CD4-positive, alpha-beta T cell treated with Interleukin-6 for 4 hours (primary cell): ENCODE measurements at regions not wholly inside any gene's neighbourhood (a gene's known extent, or its start where the extent isn't known, plus 50 kb on each side); places are given as distances from the start of the nearest gene placed in this dataset.

Experiments
- DNase-seq: peaks from one replicate; pipeline ENCODE4 v3.0.0-alpha.2; 2020; ENCODE audit warnings: mixed read lengths

GRCh38 chr12:41924111-41924510 is 220.6 kb downstream of the GXYLT1 start:
- DNase-seq: no peak

DNA sequence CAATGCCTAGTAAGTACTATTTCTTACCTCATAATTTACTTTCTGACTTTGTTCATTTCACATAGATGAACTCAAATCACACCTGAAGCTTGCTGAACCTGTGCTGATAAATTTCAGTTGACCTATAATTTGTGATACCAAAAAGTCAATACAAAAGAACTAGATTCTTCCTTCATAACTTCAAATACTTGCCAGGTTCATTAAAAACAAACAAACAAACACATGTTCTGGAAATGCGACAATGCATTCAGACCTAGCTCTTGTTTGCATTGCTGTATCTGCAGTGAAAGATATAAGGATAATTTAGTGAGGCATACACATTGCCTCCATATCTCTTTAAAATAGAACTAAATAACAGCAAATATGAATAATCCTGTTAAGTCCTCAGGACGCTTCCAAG is 221.3 kb downstream of the GXYLT1 start:
- no peak for DNase-seq

- DNase-seq: no peak
Measured at GRCh38 chr12:41920355-41920754, 224.3 kb downstream of the GXYLT1 start.

DNA sequence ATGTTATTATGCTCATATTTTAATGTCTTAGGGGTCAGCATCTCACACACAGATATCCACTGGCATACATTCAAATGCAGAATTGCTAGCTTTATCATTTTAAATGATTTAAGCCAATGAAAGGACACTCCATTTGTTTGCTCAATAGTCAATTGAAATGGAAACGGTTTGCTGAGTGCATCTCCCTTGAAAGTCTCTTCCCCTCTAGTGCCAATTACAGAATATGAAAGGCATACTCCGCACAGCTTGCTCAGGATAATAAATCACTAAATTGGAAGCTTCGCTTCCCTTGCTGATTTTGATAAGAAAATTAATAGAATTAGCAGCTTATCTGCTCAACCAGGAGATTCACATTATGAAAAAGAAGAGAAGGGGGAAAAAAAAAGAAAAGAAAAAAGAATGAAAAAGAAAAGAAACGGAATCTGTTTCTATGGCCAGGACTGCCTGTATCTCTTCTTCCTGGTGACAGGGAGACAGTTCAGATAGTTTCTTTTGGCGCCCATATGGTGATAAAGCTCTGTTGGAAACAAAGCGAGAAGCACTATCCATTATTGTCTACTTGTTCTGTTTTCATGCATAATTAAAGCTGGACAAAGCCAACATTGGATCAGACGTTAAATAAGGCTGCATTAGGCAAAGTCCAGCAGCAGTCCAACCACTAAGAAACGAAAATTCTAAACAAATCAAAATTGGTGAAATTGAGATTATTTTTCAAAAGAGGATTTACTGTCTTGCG is 225.0 kb downstream of the GXYLT1 start:
- DNase-seq: no peak

- no peak for DNase-seq
Measured at GRCh38 chr12:41919048-41919447, 225.6 kb downstream of the GXYLT1 start.

DNA sequence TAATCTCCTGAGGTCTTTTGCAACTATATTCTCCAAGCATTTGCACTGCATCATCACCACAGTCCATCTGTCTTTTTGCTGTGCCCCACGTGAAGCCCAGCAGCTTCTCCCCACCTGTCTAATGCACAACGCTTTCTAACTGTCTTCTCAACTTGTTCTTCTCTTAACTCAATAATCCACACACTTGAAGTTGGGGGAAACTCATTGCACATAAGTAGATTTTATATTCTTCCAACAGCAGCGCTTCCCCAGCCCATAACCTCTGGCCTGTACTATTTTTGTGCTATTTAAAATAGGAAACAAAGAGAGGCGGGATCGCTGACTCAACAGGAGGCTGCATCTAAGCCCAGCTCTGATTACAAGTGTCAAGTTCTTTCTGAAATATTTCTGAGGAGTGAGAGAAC is 226.7 kb downstream of the GXYLT1 start:
- DNase-seq: no peak

DNA sequence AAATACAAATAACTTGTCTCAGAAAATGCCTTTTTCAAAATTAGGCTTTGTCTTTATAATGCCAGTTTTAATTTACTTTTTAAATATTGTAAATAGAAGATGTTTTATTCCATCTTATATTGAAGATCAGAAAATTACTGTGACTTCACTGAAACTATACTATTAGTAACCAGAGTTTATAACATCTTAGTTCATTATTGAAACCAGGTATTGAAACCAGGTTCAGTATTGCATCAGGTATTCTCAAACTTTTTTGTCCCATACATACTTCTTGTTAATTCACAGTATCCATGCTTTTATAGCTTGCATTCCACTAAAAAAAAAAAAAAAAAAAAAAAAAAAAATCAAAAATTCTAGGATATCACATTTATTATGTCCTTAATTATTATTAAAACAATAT is 227.5 kb downstream of the GXYLT1 start:
- DNase-seq: no peak

DNA sequence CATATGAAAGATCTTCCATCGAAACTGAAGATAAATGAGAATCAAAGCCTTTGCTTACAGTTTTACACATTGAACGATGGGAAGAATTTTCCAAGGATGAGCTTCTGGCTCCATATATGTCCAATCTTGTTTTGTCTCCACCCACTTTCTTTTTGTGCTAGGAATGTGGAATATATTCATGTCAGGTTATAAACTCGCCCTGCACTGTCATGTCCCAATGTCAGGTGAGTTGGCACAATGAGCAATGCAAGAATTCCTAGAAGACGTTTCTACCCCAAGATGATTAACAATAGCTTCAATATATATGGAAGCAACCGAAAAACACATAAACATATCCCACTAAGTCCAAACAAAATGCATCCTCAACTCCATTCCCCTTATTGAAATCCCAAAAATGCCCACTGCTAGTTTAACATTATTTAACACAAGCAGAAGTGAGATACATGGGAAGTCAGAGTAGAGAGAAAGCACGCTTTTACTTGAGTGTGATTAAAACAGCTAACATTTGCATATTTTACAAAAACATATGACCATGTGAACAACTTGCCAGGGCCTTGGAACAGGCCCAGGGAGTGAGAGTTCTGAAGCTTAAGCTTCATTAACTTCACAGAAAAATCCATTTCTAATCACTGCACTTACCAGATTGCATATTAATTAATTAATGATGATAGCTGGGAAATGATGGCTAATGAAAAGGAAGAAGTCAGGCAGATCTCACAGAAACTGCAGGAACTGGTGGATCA is 233.9 kb downstream of the GXYLT1 start:
- DNase-seq: no peak

GRCh38 chr12:41908206-41908605 is 236.5 kb downstream of the GXYLT1 start:
- no peak for DNase-seq

DNA sequence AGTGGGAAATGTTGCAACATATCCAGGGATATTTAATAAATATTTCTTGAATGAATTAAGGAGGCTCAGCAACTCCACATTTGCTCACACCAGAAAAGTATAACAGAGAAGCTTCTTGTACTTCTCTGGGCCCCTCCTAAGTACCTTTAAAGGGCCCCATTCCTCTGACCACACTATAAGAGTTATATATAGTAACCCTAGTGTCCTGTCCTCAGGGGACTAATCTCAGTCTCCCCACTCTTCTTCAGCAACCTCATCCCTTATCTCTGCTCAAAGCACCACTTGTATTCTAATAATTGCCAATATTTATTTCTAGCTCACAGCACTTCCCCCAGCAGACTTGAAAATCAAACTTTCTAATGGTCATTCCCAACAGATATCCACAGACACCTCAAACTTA is 237.1 kb downstream of the GXYLT1 start:
- no peak for DNase-seq

DNA sequence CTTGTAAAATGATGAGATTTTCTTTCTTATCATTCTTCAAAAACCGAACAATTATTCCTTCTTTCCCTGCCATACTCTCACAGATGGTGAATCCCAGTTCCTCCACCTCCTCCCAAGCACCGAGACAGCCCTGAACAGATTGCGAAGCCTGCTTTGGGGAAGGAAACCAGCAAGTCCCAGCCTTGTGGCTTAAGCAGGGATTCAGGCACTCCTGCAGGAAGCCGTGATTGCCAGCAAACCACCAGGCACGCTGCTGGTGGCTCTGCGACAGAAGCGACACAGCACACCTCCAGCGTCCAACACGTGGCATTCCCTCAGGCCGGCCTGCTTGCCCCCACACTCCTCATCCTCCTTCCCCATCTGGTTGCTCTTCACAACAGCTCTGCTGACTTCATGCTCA is 237.7 kb downstream of the GXYLT1 start:
- DNase-seq: no peak

GRCh38 chr12:41905759-41906297 is 238.8 kb downstream of the GXYLT1 start:
- no peak for DNase-seq

DNA sequence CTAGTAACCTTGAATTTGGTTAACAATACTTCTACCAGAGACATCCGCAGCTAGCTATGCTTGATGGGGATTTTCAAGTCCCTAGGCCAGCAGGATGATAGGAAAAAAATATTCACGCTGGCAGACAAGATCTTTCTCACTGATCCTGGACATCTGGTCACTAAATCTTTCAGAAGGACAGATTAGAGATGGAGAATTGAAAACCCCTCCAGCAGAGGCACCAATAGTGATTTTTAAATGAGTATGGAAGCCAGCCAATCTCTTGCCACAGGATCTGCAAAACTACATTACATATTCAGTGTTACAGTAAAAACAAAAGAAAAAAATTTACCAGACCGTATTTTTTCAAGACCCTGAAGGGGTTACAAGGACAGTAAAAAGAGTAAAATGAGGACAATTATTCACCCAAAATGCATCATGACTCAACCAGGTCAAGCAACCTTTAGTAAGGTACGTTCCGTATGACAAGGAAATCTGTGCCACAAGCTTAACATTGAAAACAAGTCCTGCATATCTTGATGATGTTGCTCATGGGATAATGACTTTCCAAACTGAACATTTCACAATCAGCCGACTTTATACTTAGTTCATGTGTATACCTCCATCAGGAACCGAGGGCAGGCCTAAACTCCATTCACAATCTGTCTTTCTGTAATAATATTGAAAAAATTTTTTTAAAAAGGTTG is 239.5 kb downstream of the GXYLT1 start:
- DNase-seq: no peak

GRCh38 chr12:41904041-41904440 is 240.6 kb downstream of the GXYLT1 start:
- DNase-seq: no peak

DNA sequence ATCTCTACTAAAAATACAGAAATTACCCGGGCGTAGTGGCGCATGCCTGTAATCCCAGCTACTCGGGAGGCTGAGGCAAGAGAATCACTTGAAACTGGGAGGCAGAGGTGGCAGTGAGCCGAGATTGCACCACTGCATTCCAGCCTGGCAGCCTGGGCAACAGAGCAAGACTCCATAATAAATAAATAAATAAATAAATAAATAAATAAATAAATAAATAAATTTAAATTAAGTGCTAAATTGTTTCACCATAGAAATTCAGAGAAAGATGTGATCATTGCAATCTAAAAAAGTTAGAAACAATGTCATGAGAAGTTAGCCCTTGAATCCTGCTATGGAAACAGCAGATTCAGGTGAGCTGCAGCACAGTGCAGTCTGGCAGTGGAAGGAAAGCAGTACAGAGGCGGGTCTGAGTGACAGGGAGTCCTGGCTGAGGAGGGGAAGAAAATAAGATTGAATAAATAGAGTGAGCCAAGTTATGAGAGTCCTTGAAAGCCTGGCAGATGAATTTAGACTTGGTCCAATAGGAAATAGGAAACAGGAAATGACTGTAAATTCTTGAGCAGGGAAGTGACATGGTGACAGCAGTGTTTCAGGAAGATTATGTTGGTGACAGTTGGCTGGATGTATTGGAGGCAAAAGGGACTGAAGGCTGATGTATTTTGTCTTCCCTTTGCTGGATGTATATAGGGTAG is 241.5 kb downstream of the GXYLT1 start:
- DNase-seq: no peak

DNA sequence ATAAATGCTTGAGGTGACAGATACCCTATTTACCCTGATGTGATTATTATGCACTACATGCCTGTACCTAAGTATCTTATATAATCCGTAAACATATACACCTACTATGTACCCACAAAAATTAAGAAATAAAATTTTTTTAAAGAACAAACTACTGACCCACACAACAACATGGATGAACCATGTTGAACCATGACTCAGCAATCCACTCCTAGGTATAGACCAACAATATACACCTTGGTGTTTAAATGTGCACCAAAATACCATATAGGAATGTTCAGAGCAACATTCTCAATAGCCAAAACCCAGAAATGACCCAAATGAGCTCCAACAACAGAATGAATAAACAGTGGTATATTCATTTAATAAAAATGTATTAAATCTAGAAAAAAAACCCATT is 245.1 kb downstream of the GXYLT1 start:
- no peak for DNase-seq

GRCh38 chr12:41897593-41897992 is 247.1 kb downstream of the GXYLT1 start:
- no peak for DNase-seq

GRCh38 chr12:41893491-41893890 is 251.2 kb downstream of the GXYLT1 start:
- DNase-seq: no peak

DNA sequence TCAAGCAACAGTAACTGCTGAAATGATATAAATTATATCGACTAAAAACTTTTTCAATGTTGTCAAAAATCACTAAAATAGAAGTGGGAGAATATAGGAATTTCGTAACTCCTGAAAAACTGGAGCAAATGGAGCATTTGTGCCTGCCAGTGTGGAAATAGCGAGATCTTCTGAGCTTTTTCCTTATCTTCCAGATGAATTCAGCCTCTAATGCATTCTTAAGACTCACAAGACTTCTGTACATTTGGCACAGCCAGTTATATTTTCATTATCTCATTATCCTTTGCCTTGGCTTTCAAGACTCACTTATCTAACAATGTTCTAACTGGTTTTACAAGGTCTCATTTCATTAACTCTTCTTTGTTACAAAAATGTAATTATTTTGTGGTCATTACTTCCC is 252.4 kb downstream of the GXYLT1 start:
- no peak for DNase-seq

DNA sequence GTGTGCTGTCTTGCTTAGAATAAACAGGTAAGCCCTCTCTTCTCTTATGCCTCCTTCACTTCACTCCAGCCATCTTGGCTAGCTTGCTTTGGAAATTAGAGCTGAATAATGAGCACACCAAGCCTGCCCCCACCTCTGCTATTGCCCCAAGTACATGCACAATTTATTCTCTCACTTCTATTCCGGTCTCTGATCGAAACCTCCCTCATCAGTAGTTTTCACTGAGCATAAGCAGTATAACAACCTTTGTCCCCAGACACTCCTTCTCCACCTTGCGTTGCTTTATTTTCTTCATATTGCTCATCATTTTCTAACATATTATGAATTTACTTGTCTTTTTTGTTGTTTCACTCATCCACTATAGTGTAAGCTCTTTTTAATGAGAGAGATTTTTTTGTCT is 253.4 kb downstream of the GXYLT1 start:
- no peak for DNase-seq

GRCh38 chr12:41888285-41888684 is 256.4 kb downstream of the GXYLT1 start:
- no peak for DNase-seq

DNA sequence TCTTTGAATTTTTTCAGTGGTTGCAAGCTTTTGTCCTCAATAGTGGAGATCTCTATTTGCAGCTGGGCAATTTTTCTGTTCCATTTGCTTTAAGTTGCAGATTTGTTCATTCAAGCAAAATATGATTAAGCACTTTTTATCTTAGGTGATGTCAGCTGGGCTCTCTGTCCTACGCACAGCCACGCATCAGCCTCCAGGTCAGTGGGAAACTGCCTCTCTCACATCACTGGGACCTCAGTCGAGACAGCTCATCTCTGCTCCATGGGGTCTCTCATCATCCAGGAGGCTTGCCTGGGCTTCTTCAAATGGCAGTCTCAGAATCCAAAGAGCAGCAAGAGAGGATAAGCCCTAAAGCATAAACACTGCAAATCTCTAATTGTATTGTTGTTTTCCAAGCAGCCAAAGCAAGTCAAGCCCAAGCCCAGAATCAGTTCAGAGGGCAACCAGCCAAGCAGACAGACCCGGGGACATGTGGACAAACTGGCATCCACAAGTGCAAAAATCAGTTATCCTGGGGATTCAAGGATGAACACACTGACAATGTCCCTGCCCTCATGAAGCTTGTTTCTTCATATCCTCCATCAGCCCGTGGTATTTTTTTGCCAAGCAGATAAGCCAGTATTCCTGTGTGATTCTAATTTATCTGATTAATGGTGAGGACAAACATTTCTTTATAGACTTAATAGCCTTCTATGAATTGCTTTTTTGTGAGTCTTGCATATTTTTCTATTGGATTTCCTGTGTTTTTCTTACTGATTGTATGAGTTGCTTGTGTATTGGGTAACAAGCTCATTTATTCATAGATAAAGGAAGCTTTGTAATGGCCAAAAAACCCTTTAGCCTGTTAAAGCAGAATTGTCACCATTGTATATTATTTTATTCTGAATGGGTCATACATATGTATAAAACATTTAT is 262.5 kb downstream of the GXYLT1 start:
- no peak for DNase-seq
